PFSK-1 (cell line): ENCODE measurements at regions not wholly inside any gene's neighbourhood (a gene's known extent, or its start where the extent isn't known, plus 50 kb on each side); places are given as distances from the start of the nearest gene placed in this dataset.

Experiments
- FOXP2 ChIP-seq: optimal IDR thresholded peaks from 2 replicates; pipeline ENCODE3; 2011; ENCODE audit warnings: borderline replicate concordance, control low read depth, inconsistent platforms; ENCODE audit not compliant: insufficient read depth; ENCODE audit errors: extremely low read length, extremely low read depth
- POLR2AphosphoS5 ChIP-seq: IDR thresholded peaks from 2 replicates; pipeline ENCODE4 v1.6.1; 2012; ENCODE audit warnings: low read depth, mild to moderate bottlenecking, control low read depth, low read length, moderate library complexity
- SIN3A ChIP-seq: IDR thresholded peaks from 2 replicates; pipeline ENCODE4 v1.6.1; 2012; ENCODE audit warnings: mild to moderate bottlenecking, low read length, moderate library complexity, borderline replicate concordance; ENCODE audit not compliant: insufficient read depth
- TAF1 ChIP-seq: IDR thresholded peaks from 2 replicates; pipeline ENCODE4 v1.6.1; 2012; ENCODE audit warnings: low read length, control low read depth, borderline replicate concordance; ENCODE audit not compliant: insufficient read depth
- TF ChIP-seq, protein P1 (sequence below), 2 experiments: IDR thresholded peaks; 2 replicates each; pipeline versions ENCODE4 v1.6.1 to v1.8.0; 2011 to 2012; ENCODE audit warnings: low read depth in 2 of 2, low read length in 2 of 2, control low read depth in 1 of 2, inconsistent platforms in 1 of 2, mild to moderate bottlenecking in 1 of 2, moderate library complexity in 1 of 2; ENCODE audit not compliant: insufficient read depth in 1 of 2

DNA sequence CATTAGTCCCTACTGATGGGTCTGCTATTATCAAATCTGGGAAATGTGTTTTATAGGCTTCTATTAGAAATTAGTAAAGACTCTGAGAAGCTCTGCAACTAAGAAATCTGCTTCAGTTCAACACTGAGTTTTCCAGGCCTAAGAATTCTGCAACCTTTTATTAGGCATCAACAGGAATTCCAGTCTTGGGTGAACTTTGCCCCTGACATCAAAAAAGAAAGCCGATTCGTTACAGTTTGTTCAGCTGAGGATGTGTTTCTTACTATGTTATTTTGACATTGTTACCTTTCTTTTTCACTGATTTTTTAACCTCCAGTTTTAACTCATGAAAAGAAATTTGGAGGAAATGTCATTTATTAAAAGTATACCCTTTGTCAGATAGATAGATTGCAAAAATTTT is 131.5 kb upstream of the KCNH8 start:
- TF ChIP-seq, protein P1, sequence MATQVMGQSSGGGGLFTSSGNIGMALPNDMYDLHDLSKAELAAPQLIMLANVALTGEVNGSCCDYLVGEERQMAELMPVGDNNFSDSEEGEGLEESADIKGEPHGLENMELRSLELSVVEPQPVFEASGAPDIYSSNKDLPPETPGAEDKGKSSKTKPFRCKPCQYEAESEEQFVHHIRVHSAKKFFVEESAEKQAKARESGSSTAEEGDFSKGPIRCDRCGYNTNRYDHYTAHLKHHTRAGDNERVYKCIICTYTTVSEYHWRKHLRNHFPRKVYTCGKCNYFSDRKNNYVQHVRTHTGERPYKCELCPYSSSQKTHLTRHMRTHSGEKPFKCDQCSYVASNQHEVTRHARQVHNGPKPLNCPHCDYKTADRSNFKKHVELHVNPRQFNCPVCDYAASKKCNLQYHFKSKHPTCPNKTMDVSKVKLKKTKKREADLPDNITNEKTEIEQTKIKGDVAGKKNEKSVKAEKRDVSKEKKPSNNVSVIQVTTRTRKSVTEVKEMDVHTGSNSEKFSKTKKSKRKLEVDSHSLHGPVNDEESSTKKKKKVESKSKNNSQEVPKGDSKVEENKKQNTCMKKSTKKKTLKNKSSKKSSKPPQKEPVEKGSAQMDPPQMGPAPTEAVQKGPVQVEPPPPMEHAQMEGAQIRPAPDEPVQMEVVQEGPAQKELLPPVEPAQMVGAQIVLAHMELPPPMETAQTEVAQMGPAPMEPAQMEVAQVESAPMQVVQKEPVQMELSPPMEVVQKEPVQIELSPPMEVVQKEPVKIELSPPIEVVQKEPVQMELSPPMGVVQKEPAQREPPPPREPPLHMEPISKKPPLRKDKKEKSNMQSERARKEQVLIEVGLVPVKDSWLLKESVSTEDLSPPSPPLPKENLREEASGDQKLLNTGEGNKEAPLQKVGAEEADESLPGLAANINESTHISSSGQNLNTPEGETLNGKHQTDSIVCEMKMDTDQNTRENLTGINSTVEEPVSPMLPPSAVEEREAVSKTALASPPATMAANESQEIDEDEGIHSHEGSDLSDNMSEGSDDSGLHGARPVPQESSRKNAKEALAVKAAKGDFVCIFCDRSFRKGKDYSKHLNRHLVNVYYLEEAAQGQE (IDR thresholded peaks at IDR 0.05; ENCODE audit: insufficient read depth in 1 of 2, low read depth in 2 of 2, low read length in 2 of 2) = no peak
- TF ChIP-seq TAF1 (no peak), SIN3A (no peak), POLR2AphosphoS5 (no peak), FOXP2 (no peak)
